Activated CD8-positive, alpha-beta T cell treated with anti-CD3 and anti-CD28 coated beads for 36 hours (primary cell): ENCODE measurements at regions not wholly inside any gene's neighbourhood (a gene's known extent, or its start where the extent isn't known, plus 50 kb on each side); places are given as distances from the start of the nearest gene placed in this dataset.

Experiments
- ATAC-seq: fragments of 200-7000 bp; cut with Tn5 transposase; one replicate; pipeline ENCODE4 v1.10.0; 2021; ENCODE audit warnings: mild to moderate bottlenecking, moderate library complexity
- CTCF ChIA-PET: fragments of 350-600 bp; sonication (Branson Sonifier 250); formaldehyde crosslinking; loops from one replicate; lab custom pipeline; 2021; ENCODE audit warnings: antibody characterized with exemption; lab: Charles Lee
- POLR2A ChIA-PET: fragments of 350-600 bp; sonication (Branson Sonifier 250); formaldehyde crosslinking; loops from one replicate; lab custom pipeline; 2021; ENCODE audit warnings: antibody characterized with exemption; lab: Charles Lee
- DNase-seq: peaks from one replicate; pipeline ENCODE4 v3.0.0-alpha.2; 2020
- H3K27ac Mint-ChIP-seq: one replicate; pipeline ENCODE4 v1.8.0; 2021; ENCODE audit warnings: mild to moderate bottlenecking, mixed read lengths
- H3K27me3 Mint-ChIP-seq: one replicate; pipeline ENCODE4 v1.8.0; 2021; ENCODE audit warnings: mixed read lengths
- H3K36me3 Mint-ChIP-seq: one replicate; pipeline ENCODE4 v1.8.0; 2021; ENCODE audit warnings: low read depth, mixed read lengths
- H3K4me1 Mint-ChIP-seq: one replicate; pipeline ENCODE4 v1.8.0; 2021; ENCODE audit warnings: low read depth, mixed read lengths
- H3K4me3 Mint-ChIP-seq: one replicate; pipeline ENCODE4 v1.8.0; 2021; ENCODE audit warnings: mild to moderate bottlenecking, moderate library complexity, mixed read lengths
- H3K9me3 Mint-ChIP-seq: one replicate; pipeline ENCODE4 v1.8.0; 2021; ENCODE audit warnings: mixed read lengths
- intact Hi-C: fragments of 100-400 bp; cut with micrococcal nuclease; formaldehyde crosslinking; loops from one replicate; pipeline ENCODE4 v1.10.0; 2022
- TF ChIP-seq, protein P1 (sequence below): fragments of 200-600 bp; IDR thresholded peaks from one replicate; pipeline ENCODE4 v1.8.0; 2022; ENCODE audit warnings: antibody characterized with exemption, mild to moderate bottlenecking

GRCh38 chr12:20174528-20175175, 193.7 kb upstream of the PDE3A start:
- no peaks in the 10 kb centered on the region for H3K36me3 Mint-ChIP-seq
- DNase-seq (no peak), ATAC-seq (no peak)
- H3K27me3 Mint-ChIP-seq = no peaks in the 10 kb centered on the region
- ChIA-PET CTCF (no interaction called here), POLR2A (no interaction called here)
- TF ChIP-seq, protein P1, sequence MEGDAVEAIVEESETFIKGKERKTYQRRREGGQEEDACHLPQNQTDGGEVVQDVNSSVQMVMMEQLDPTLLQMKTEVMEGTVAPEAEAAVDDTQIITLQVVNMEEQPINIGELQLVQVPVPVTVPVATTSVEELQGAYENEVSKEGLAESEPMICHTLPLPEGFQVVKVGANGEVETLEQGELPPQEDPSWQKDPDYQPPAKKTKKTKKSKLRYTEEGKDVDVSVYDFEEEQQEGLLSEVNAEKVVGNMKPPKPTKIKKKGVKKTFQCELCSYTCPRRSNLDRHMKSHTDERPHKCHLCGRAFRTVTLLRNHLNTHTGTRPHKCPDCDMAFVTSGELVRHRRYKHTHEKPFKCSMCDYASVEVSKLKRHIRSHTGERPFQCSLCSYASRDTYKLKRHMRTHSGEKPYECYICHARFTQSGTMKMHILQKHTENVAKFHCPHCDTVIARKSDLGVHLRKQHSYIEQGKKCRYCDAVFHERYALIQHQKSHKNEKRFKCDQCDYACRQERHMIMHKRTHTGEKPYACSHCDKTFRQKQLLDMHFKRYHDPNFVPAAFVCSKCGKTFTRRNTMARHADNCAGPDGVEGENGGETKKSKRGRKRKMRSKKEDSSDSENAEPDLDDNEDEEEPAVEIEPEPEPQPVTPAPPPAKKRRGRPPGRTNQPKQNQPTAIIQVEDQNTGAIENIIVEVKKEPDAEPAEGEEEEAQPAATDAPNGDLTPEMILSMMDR = no peak
- H3K9me3 Mint-ChIP-seq = no peaks in the 10 kb centered on the region
- intact Hi-C loops = no loop called here
- no peaks in the 10 kb centered on the region for H3K4me1 Mint-ChIP-seq
- no peak overlapping the region for H3K27ac Mint-ChIP-seq
- H3K4me3 Mint-ChIP-seq = no peak overlapping the region

DNA sequence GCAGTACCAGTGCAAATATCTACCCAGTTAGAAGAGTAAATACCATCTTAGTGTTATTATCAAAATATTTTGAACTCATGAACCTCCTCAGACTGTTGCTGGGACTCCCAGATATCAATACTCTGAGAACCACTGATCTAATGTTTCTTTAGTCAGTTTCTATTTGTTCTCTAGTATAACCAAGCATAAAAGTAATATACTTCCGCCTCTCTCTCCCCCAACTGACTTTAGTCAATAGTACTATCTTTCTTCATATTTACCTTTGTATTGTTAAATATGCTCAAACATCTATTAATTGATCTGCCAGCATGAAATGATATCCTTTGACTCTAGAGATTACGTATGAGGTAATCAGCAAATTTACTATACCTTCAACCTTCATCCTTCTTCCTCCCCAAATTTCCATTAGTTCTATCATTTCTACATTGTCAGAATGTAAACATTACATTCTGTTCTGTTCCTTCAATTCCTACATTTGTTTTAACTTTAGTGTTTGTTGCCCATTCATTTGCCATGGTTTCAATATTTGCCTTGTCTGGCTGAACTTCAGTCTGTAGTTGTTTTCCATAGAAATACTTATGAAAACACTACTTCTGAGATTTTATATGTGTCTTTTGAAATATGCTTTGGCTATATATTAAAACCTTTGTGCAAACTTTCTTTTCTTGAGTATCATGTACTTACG, 192.5 kb upstream of the PDE3A start:
- ATAC-seq (no peak), DNase-seq (no peak)
- H3K4me1 Mint-ChIP-seq = no peaks in the 10 kb centered on the region
- H3K4me3 Mint-ChIP-seq = no peak overlapping the region
- H3K9me3 Mint-ChIP-seq = no peaks in the 10 kb centered on the region
- intact Hi-C loops = no loop called here
- no peak overlapping the region for H3K27ac Mint-ChIP-seq
- TF ChIP-seq, protein P1 = no peak
- H3K27me3 Mint-ChIP-seq = no peaks in the 10 kb centered on the region
- no peaks in the 10 kb centered on the region for H3K36me3 Mint-ChIP-seq
- POLR2A ChIA-PET = no interaction called here
- CTCF ChIA-PET = no interaction called here

GRCh38 chr12:20181416-20182180, 186.7 kb upstream of the PDE3A start:
- Mint-ChIP-seq H3K4me3 (no peak overlapping the region), H3K4me1 (no peaks in the 10 kb centered on the region), H3K27me3 (no peaks in the 10 kb centered on the region), H3K27ac (no peak overlapping the region), H3K9me3 (no peaks in the 10 kb centered on the region), H3K36me3 (no peaks in the 10 kb centered on the region)
- ChIA-PET POLR2A (no interaction called here), CTCF (no interaction called here)
- no peak for DNase-seq
- no peak for ATAC-seq
- TF ChIP-seq, protein P1 = no peak
- intact Hi-C loops = no loop called here

DNA sequence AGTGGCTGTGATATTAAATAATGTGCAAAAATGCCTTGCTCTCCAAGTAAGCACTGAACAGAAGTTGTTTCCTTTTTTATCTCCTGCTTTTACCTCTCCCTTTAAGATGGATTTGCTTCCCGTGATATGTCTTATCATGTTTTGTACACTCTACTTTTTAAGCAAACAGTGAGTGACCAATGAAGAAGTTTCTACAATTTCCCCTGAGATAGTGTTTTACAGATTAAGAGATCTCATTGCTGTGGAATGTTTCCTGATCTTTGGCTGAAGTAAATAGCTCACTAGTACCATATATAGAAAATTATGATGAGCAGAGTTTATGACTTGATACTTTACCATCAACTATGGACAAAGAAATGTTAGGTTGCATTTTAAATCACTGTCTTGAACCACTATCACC, 184.8 kb upstream of the PDE3A start:
- Mint-ChIP-seq H3K4me1 (no peaks in the 10 kb centered on the region), H3K27me3 (no peaks in the 10 kb centered on the region), H3K9me3 (no peaks in the 10 kb centered on the region), H3K27ac (no peak overlapping the region), H3K4me3 (no peak overlapping the region), H3K36me3 (no peaks in the 10 kb centered on the region)
- DNase-seq (no peak), ATAC-seq (no peak)
- intact Hi-C loops = no loop called here
- TF ChIP-seq, protein P1 = no peak
- ChIA-PET POLR2A (interaction anchor here (0.7 kb wide), 1 partner anchor 1461 kb away, joined by 3 read pairs; no protein-coding TSS in a partner anchor), CTCF (no interaction called here)

GRCh38 chr12:20184514-20184913, 183.8 kb upstream of the PDE3A start:
- ATAC-seq (no peak), DNase-seq (no peak)
- Mint-ChIP-seq H3K9me3 (no peaks in the 10 kb centered on the region), H3K4me3 (no peak overlapping the region), H3K4me1 (no peaks in the 10 kb centered on the region), H3K27ac (no peak overlapping the region), H3K36me3 (no peaks in the 10 kb centered on the region), H3K27me3 (no peaks in the 10 kb centered on the region)
- intact Hi-C loops = no loop called here
- CTCF ChIA-PET = no interaction called here
- TF ChIP-seq, protein P1 = no peak
- POLR2A ChIA-PET = no interaction called here
